Activated CD4-positive, alpha-beta T cell treated with anti-CD3 and anti-CD28 coated beads for 36 hours (primary cell): ENCODE measurements at regions not wholly inside any gene's neighbourhood (a gene's known extent, or its start where the extent isn't known, plus 50 kb on each side); places are given as distances from the start of the nearest gene placed in this dataset.

ENCODE experiments used
- ATAC-seq: fragments of 200-7000 bp; cut with Tn5 transposase; one replicate; pipeline ENCODE4 v1.10.0; 2021; ENCODE audit warnings: mild to moderate bottlenecking, moderate library complexity
- CTCF ChIA-PET: fragments of 350-600 bp; sonication (Branson Sonifier 250); formaldehyde crosslinking; loops from one replicate; lab custom pipeline; 2021; ENCODE audit warnings: antibody characterized with exemption; lab: Charles Lee
- POLR2A ChIA-PET: fragments of 350-600 bp; sonication (Branson Sonifier 250); formaldehyde crosslinking; loops from one replicate; lab custom pipeline; 2021; ENCODE audit warnings: antibody characterized with exemption, inconsistent platforms; lab: Charles Lee
- DNase-seq: peaks from one replicate; pipeline ENCODE4 v3.0.0-alpha.2; 2020
- H3K27ac Mint-ChIP-seq: one replicate; pipeline ENCODE4 v1.8.0; 2021; ENCODE audit warnings: mixed read lengths
- H3K27me3 Mint-ChIP-seq: one replicate; pipeline ENCODE4 v1.8.0; 2021; ENCODE audit warnings: mixed read lengths
- H3K36me3 Mint-ChIP-seq: one replicate; pipeline ENCODE4 v1.8.0; 2021; ENCODE audit warnings: low read depth, mixed read lengths
- H3K4me1 Mint-ChIP-seq: one replicate; pipeline ENCODE4 v1.8.0; 2021; ENCODE audit warnings: mixed read lengths
- H3K4me3 Mint-ChIP-seq: one replicate; pipeline ENCODE4 v1.8.0; 2021; ENCODE audit warnings: mild to moderate bottlenecking, moderate library complexity, mixed read lengths
- H3K9me3 Mint-ChIP-seq: one replicate; pipeline ENCODE4 v1.8.0; 2021; ENCODE audit warnings: low read depth, mixed read lengths
- intact Hi-C, 2 experiments: fragments of 100-400 bp; cut with DNase I in 1 of 2; cut with micrococcal nuclease in 1 of 2; formaldehyde crosslinking; loops; one replicate each; pipeline versions ENCODE4 v1.14.2 to v1.15.1; 2022 to 2024; cut with DNase I, micrococcal nuclease

DNA sequence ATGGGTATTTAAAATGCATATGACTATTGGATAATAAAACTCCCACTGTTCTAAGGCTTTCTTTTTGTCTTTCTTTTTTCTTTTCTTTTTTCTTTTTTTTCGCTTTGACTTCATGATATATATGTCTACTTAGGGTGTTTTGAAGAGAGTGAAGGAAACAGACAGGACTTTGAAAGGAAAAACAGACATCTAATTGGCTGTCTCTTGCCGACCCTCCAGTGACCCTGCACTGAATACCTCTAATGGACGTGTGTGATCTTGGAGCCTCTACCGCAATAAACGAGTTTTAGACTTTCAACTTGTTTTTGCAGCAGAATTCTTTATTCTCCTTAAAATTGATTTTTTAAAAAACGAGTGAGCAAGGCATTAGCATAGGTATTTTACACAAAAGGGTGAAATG is 158.1 kb upstream of the NR2F2 start:
- H3K9me3 Mint-ChIP-seq = peaks cover 2% of the 10 kb centered on the region

DNA sequence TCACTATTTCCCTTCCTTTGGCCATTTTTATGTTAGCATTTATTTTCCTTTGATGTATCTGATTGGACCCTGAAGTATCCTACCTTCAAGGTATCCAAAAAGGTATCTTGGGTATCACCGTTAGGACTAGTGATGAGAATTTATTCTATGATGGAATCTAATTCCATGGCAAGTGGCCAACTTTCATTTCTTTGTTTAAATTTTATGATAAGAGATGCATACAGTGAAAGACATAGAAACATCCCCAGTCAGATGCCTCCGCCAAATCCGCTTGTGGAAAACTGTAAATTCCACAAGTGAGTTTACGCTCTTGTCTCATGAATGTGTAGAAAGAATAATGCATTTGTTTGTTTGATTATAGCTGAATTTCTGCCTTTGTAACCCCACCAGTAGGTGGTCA is 153.7 kb upstream of the NR2F2 start:
- no peak for ATAC-seq
- intact Hi-C loops = no loop called here
- H3K4me3 Mint-ChIP-seq = no peak overlapping the region
- H3K9me3 Mint-ChIP-seq = no peaks in the 10 kb centered on the region
- no peaks in the 10 kb centered on the region for H3K4me1 Mint-ChIP-seq
- no peak for DNase-seq
- H3K36me3 Mint-ChIP-seq = no peaks in the 10 kb centered on the region
- H3K27me3 Mint-ChIP-seq = peaks cover 2% of the 10 kb centered on the region
- POLR2A ChIA-PET = no interaction called here
- CTCF ChIA-PET = no interaction called here
- no peak overlapping the region for H3K27ac Mint-ChIP-seq

More for the DNA sequence above, 158.1 kb upstream of the NR2F2 start:
- Mint-ChIP-seq H3K4me3 (no peak overlapping the region), H3K36me3 (no peaks in the 10 kb centered on the region), H3K27me3 (peaks cover 6% of the 10 kb centered on the region), H3K4me1 (no peaks in the 10 kb centered on the region), H3K27ac (no peak overlapping the region)
- ChIA-PET POLR2A (no interaction called here), CTCF (interaction anchor here (0.7 kb wide), 1 partner anchor 875 kb away, joined by 6 read pairs; no protein-coding TSS in a partner anchor)
- intact Hi-C loops = no loop called here
- ATAC-seq (no peak), DNase-seq (no peak)

DNA sequence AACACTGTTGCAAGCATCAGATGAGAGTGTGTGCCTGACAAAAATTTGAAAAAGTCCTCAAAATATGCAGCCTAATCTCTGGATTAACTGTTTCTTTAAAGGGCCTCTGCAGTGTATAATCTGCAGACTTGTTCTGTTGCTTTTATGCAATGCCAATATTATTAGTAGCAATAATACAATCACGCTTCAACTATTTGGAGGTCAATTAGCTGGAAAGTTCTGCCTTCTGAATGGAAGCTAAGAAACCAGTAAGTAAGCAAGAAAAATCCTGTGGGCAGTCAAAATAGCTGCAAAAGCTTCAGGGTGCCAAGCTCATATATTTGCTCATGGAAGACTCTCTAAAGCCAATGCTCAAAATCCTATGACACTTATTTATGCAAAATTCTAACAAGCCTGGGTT is 153.2 kb upstream of the NR2F2 start:
- no peak for DNase-seq
- Mint-ChIP-seq H3K9me3 (no peaks in the 10 kb centered on the region), H3K36me3 (no peaks in the 10 kb centered on the region), H3K27ac (no peak overlapping the region), H3K4me3 (no peak overlapping the region), H3K4me1 (no peaks in the 10 kb centered on the region), H3K27me3 (peaks cover 2% of the 10 kb centered on the region)
- ChIA-PET CTCF (interaction anchor here (0.8 kb wide), 1 partner anchor 464 kb away, joined by 3 read pairs; no protein-coding TSS in a partner anchor), POLR2A (no interaction called here)
- no peak for ATAC-seq
- intact Hi-C loops = no loop called here

DNA sequence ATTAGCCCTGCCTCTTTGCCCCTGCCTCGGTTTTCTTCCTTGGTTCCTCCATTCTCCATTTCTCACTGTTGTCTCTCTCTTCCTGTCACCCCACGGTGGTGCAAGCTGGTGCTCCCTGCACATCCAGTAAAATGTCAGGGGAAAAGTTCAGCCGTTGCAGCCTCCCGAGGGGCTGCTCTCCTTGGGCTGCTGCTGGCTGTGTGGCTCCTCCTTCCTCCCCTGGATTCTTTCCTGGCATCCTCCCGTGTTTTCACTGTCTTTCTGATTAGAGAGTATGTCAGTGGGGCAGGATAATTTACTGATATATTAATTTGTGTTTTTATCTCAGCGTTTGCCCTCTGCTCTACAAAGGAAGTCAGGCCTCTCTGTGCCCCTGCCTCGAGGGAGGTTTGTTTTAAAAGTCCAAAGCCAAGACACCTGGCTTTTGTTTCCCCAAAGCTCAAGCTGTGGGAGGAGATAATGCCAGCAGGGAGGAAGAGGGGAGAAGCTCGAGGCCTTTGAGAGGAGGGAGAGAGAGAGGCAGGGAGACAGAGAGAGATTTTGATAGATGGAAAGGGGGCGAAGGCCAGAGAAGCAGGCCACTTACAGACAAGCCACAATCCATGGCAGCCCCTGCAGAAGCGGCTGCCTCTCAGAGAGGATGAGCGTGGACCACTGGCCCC is 150.3 kb upstream of the NR2F2 start:
- H3K4me1 Mint-ChIP-seq = no peaks in the 10 kb centered on the region
- ChIA-PET POLR2A (no interaction called here), CTCF (no interaction called here)
- H3K4me3 Mint-ChIP-seq = no peak overlapping the region
- H3K36me3 Mint-ChIP-seq = no peaks in the 10 kb centered on the region
- peaks cover 2% of the 10 kb centered on the region for H3K27me3 Mint-ChIP-seq
- intact Hi-C loops = no loop called here
- no peak for DNase-seq
- no peak overlapping the region for H3K27ac Mint-ChIP-seq
- H3K9me3 Mint-ChIP-seq = no peaks in the 10 kb centered on the region
- no peak for ATAC-seq

DNA sequence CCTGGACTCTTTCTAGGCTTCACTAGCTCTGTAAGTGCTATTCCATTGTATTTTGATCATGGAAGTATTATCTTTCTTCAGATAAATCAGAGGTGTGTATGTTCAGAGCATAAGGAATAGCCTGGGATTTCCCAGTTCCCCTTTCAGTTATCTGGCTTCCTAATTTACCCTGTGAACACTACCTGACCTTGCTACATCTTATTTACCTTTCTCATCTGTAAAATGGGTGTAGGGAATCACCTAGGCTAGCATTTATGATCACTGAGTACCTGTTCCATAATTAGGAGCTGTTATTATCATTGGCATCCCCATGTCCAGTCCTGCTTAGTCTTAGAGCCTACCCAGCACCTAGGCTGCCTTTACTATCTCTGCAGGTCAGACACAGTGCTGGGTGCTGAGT is 149.3 kb upstream of the NR2F2 start:
- DNase-seq (no peak), ATAC-seq (no peak)
- Mint-ChIP-seq H3K4me3 (no peak overlapping the region), H3K27me3 (peaks cover 2% of the 10 kb centered on the region), H3K4me1 (no peaks in the 10 kb centered on the region), H3K9me3 (no peaks in the 10 kb centered on the region), H3K27ac (no peak overlapping the region), H3K36me3 (no peaks in the 10 kb centered on the region)
- ChIA-PET CTCF (no interaction called here), POLR2A (no interaction called here)
- intact Hi-C loops = no loop called here

DNA sequence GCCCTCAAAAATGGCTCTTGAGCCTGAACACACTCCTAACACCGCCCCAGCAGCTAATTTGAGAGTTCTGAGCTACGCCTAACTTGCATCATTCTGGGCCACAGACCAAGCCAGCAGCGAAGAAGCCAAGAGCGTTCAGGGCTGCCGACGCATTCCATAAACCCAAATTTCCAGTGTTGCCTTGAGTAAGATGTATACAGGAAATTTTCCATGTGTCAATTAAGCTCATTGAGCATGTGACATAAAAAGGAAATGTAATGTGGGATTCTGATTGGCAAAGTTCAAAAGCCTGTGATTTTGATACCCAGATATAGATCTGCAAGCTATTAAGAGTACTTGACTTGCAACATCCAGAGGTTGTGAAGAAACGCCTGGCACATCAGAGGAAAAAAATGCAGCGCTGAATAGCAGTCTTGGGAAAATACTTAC is 148.6 kb upstream of the NR2F2 start:
- Mint-ChIP-seq H3K4me3 (no peak overlapping the region), H3K4me1 (no peaks in the 10 kb centered on the region)
- CTCF ChIA-PET = no interaction called here

DNA sequence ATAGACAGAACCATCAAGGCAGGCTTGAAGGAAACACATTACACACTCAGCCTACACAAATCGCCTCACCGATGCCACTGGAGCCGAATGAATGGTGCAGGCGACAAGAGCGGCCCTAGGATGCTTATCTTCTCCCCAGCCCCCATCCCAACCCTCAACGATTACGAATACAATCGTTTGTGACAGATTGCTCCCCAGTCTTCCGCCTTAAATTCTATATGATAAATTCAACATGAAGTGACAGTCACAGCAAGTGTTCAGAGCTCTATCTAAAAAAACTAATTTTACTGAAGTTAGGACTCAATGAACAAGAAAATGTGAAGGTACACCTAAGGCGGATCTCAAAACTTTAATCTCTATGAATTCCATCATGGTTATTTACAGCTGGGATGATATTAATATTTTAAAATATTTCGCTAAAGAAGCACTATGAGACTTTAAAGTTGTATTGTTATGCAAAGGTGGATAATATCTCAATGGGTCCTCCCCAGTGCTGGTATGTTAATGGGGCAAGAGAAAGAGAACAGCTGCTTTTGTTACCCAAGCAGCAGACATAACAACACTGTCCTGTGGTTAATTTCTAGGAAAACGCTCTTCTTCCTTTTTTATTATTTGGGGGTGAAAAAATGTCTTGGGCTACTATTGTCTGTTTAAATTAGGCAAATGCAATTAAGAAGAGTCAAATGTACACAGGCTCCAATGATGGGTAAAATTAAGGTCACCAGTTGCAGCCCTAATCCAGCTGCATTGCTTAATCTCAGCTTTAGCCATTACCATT is 147.6 kb upstream of the NR2F2 start:
- Mint-ChIP-seq H3K4me1 (no peaks in the 10 kb centered on the region), H3K36me3 (no peaks in the 10 kb centered on the region), H3K4me3 (no peak overlapping the region), H3K27me3 (peaks cover 2% of the 10 kb centered on the region), H3K9me3 (no peaks in the 10 kb centered on the region), H3K27ac (no peak overlapping the region)
- DNase-seq = no peak
- ChIA-PET POLR2A (no interaction called here), CTCF (no interaction called here)
- ATAC-seq = no peak
- intact Hi-C loops = no loop called here

More for the DNA sequence above, 148.6 kb upstream of the NR2F2 start:
- POLR2A ChIA-PET = no interaction called here
- Mint-ChIP-seq H3K9me3 (no peaks in the 10 kb centered on the region), H3K27ac (no peak overlapping the region), H3K36me3 (no peaks in the 10 kb centered on the region), H3K27me3 (peaks cover 2% of the 10 kb centered on the region)
- DNase-seq (no peak), ATAC-seq (no peak)
- intact Hi-C loops = no loop called here

DNA sequence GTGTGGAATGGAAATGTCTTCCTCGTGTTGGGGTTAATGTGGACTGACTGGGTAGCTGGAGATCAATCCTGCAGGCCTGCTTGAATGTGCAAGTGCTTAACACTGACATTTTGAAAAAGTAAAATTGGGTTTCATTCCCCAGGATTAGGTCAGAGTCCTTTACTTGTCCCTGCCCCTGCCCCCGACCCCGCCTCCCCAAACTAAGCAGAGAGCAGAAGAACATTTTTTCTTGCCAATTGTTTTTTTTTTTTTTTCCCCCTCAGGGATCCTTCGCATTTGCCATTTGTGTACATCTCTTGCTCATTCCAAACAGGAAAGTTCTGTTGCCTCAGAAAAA is 147.0 kb upstream of the NR2F2 start:
- Mint-ChIP-seq H3K4me1 (no peaks in the 10 kb centered on the region), H3K27me3 (peaks cover 2% of the 10 kb centered on the region), H3K36me3 (no peaks in the 10 kb centered on the region), H3K9me3 (no peaks in the 10 kb centered on the region), H3K4me3 (no peak overlapping the region), H3K27ac (no peak overlapping the region)
- DNase-seq (no peak), ATAC-seq (no peak)
- CTCF ChIA-PET = no interaction called here
- POLR2A ChIA-PET = no interaction called here
- intact Hi-C loops = no loop called here

DNA sequence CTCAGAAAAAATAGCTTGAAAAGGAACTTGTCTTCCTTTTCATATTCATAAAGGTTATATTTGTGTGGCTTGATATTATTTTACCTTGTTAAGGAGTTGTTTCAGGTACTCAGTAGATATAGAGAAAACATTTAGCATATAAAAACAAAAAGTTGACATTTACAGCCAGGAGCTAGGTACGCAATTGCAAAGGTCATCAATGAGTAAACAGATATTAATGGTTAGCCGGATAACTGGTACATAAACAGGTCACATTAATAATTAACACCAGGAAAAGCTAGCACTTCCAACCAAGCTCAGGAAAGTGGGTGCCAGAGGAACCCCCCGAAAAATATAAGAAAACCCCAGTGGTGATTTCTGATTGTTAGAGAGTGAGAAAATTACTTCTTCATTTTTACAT is 146.6 kb upstream of the NR2F2 start:
- intact Hi-C loops = no loop called here
- Mint-ChIP-seq H3K9me3 (no peaks in the 10 kb centered on the region), H3K4me1 (no peaks in the 10 kb centered on the region), H3K27ac (no peak overlapping the region), H3K4me3 (no peak overlapping the region), H3K27me3 (peaks cover 2% of the 10 kb centered on the region), H3K36me3 (no peaks in the 10 kb centered on the region)
- ATAC-seq = no peak
- DNase-seq = no peak
- ChIA-PET POLR2A (no interaction called here), CTCF (no interaction called here)

DNA sequence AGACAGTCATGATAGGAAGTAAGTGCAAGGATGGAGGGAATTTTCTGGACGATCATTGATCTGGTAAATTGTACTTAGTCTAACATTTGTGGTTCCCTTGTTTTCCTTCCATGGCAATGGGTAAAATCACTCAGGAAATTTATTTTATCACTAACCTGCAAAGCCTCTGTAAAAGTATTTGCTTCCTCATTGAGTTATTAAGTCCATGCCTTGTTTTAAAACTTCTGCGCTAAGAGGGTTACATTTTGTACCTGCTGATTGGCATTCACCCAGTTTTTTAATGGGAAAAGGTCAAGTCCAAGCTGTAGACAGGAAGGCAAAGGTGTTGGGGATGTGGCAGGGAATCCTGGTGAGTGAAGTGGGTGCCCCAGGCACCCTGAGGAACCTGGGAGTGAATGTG is 146.2 kb upstream of the NR2F2 start:
- Mint-ChIP-seq H3K27me3 (peaks cover 2% of the 10 kb centered on the region), H3K4me1 (no peaks in the 10 kb centered on the region), H3K4me3 (no peak overlapping the region), H3K36me3 (no peaks in the 10 kb centered on the region), H3K27ac (no peak overlapping the region), H3K9me3 (no peaks in the 10 kb centered on the region)
- no peak for ATAC-seq
- CTCF ChIA-PET = no interaction called here
- intact Hi-C loops = no loop called here
- no peak for DNase-seq
- POLR2A ChIA-PET = no interaction called here

DNA sequence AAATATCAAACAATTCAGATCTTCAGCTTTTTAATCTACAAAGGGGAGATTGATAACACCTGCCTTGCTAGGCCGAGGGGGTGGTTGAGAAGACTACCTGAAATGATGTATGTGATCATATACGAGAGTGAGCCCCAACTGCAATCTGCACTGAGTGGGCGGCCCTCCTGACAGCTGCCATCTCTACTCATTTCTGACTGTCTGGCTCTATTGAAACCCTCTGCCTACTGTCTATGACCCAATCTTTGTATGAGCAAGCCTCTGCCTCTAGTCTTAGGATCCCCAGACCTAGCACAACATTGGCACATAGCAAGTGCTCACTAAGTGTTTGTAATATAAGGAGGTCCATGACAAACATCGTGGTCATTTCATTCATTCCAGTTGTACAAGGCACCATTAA is 144.4 kb upstream of the NR2F2 start:
- no peak for ATAC-seq
- H3K27me3 Mint-ChIP-seq = no peaks in the 10 kb centered on the region
- intact Hi-C loops = no loop called here
- ChIA-PET POLR2A (no interaction called here), CTCF (no interaction called here)
- H3K4me3 Mint-ChIP-seq = no peak overlapping the region
- no peak overlapping the region for H3K27ac Mint-ChIP-seq
- no peaks in the 10 kb centered on the region for H3K36me3 Mint-ChIP-seq
- no peak for DNase-seq
- H3K4me1 Mint-ChIP-seq = no peaks in the 10 kb centered on the region
- H3K9me3 Mint-ChIP-seq = no peaks in the 10 kb centered on the region
